SK-N-SH treated with all-trans-retinoic acid at 6 μM for 48 hours (cell line): ENCODE measurements at regions not wholly inside any gene's neighbourhood (a gene's known extent, or its start where the extent isn't known, plus 50 kb on each side); places are given as distances from the start of the nearest gene placed in this dataset.

ENCODE experiments used
- CREB5 ChIP-seq: fragments of 250-450 bp; sonication (Bioruptor Pico); IDR thresholded peaks from 2 replicates; pipeline ENCODE4 v1.5.1; 2020; ENCODE audit warnings: low read depth, mild to moderate bottlenecking, moderate library complexity
- ESRRG ChIP-seq: fragments of 250-450 bp; sonication (Bioruptor Pico); IDR thresholded peaks from 2 replicates; pipeline ENCODE4 v1.6.1; 2021; ENCODE audit warnings: mild to moderate bottlenecking
- POU6F1 ChIP-seq: fragments of 250-450 bp; sonication (Bioruptor Pico); IDR thresholded peaks from 2 replicates; pipeline ENCODE4 v1.8.0; 2021; ENCODE audit warnings: low read depth, mild to moderate bottlenecking, moderate library complexity, borderline replicate concordance
- ZNF70 ChIP-seq: fragments of 450-650 bp; formaldehyde crosslinking; IDR thresholded peaks from 2 replicates; pipeline ENCODE4 v1.5.0; 2020; ENCODE audit warnings: mild to moderate bottlenecking, moderate library complexity
- ZNF8 ChIP-seq: fragments of 450-650 bp; formaldehyde crosslinking; IDR thresholded peaks from 2 replicates; pipeline ENCODE4 v1.5.0; 2020; ENCODE audit warnings: mild to moderate bottlenecking, moderate library complexity

DNA sequence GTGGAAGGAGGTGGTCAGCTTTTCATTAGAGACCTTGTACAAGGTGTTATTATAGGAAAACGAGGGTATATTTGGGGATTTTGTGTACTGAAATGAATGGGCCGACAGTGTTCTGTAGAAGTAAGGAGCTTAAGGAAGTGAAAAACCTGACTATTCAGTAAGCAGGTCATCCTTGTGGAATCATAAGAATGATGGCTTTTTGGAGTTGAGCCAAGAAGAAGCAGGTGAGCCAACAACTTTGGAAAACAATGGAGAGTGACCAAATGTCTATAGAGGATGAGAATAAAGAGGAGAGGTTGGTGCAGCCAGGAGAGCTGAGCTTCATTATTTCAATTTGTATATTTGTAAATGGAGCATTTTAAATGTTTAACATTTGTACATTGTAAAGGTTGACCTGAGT lies 595.7 kb downstream of the CCSER2 start:
- TF ChIP-seq ZNF70 (CRISPR knock-in tag) = no peak
- no peak for TF ChIP-seq CREB5
- no peak for TF ChIP-seq ZNF8
- no peak for TF ChIP-seq POU6F1
- no peak for TF ChIP-seq ESRRG (CRISPR knock-in tag)
